ENCODE measurements at regions not wholly inside any gene's neighbourhood (a gene's known extent, or its start where the extent isn't known, plus 50 kb on each side); places are given as distances from the start of the nearest gene placed in this dataset.
"Not testable (repeated sequence)": the region's sequence is repeated elsewhere in the genome, so short reads cannot be mapped to it uniquely, and the experiment has no call there.

GRCh38 chr1:194445244-194445643, 1258.8 kb upstream of the B3GALT2 start:
- no peak overlapping the region for H3K4me3 ChIP-seq (ENCODE audit: low read depth, low read length)
- TF ChIP-seq, protein P1, sequence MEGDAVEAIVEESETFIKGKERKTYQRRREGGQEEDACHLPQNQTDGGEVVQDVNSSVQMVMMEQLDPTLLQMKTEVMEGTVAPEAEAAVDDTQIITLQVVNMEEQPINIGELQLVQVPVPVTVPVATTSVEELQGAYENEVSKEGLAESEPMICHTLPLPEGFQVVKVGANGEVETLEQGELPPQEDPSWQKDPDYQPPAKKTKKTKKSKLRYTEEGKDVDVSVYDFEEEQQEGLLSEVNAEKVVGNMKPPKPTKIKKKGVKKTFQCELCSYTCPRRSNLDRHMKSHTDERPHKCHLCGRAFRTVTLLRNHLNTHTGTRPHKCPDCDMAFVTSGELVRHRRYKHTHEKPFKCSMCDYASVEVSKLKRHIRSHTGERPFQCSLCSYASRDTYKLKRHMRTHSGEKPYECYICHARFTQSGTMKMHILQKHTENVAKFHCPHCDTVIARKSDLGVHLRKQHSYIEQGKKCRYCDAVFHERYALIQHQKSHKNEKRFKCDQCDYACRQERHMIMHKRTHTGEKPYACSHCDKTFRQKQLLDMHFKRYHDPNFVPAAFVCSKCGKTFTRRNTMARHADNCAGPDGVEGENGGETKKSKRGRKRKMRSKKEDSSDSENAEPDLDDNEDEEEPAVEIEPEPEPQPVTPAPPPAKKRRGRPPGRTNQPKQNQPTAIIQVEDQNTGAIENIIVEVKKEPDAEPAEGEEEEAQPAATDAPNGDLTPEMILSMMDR (conservative IDR thresholded peaks at IDR 0.05; ENCODE audit: low read depth, low read length), result no peak
- DNase-seq (ENCODE audit: low read depth), result no peak

DNA sequence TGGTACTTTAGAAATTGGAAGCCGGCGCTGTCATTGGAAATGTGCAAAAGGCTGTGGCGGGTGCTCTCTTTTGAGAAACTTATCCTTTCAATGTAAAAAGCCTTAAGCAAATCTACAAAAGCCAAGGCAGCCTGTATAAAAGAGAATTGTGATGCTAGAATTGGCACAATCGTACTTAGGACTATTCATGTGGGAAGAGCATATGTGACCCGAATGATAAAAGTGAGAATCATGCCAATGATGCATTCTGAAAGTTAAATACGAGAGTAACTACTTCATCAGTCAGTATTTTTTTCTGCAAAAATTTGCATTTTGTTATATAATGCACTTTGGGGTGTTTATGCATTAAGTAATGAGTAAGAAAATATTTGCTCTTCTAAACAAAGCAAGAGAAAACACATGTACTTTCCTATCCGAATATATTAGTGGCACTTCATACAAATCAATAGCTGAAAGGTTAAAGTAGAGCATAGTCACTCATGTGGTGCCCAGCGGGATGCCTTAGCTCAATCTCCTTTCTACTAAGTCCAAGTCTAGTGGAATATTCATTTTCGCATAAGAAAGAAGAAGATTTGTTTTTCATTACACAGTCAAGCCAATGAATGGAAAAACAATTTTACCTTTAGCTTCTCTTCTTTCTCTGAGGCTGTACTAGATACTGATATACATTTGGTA, 1256.6 kb upstream of the B3GALT2 start:
- no peak overlapping the region for H3K4me3 ChIP-seq (ENCODE audit: low read depth, low read length)
- TF ChIP-seq, protein P1 (conservative IDR thresholded peaks at IDR 0.05; ENCODE audit: low read depth, low read length), result no peak
- no peak for DNase-seq (ENCODE audit: low read depth)

GRCh38 chr1:194437135-194437534, 1250.7 kb upstream of the B3GALT2 start:
- H3K4me3 ChIP-seq (ENCODE audit: low read depth, low read length), result no peak overlapping the region
- no peak for DNase-seq (ENCODE audit: low read depth)
- TF ChIP-seq, protein P1 (conservative IDR thresholded peaks at IDR 0.05; ENCODE audit: low read depth, low read length), result no peak

GRCh38 chr1:194431121-194431520, 1244.7 kb upstream of the B3GALT2 start:
- no peak for DNase-seq (ENCODE audit: low read depth)
- TF ChIP-seq, protein P1 (conservative IDR thresholded peaks at IDR 0.05; ENCODE audit: low read depth, low read length), result no peak
- no peak overlapping the region for H3K4me3 ChIP-seq (ENCODE audit: low read depth, low read length)

GRCh38 chr1:194420706-194421105, 1234.3 kb upstream of the B3GALT2 start:
- no peak overlapping the region for H3K4me3 ChIP-seq (ENCODE audit: low read depth, low read length)
- TF ChIP-seq, protein P1 (conservative IDR thresholded peaks at IDR 0.05; ENCODE audit: low read depth, low read length), result no peak
- DNase-seq (ENCODE audit: low read depth), result no peak

GRCh38 chr1:194419721-194420120, 1233.3 kb upstream of the B3GALT2 start:
- TF ChIP-seq, protein P1 (conservative IDR thresholded peaks at IDR 0.05; ENCODE audit: low read depth, low read length), result no peak
- no peak for DNase-seq (ENCODE audit: low read depth)
- H3K4me3 ChIP-seq (ENCODE audit: low read depth, low read length), result no peak overlapping the region

DNA sequence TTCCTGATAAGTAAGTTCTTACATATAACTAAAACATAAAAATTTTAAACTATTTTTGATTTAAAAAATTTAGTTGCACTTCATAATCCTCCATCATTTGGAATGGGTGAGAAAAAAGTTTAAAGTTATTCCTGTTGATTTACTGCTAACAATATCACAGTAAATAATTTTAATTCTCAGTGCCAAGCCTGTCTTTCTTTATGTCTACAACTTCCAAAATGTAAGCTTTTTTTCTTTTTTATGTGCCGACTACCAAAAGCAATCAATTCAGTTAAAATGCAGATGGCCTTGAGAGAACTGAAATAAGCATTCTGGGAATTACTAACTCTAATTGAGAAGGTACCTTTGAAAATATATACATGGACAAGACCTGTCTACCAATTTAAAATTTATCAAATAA, 1224.3 kb upstream of the B3GALT2 start:
- TF ChIP-seq, protein P1 (conservative IDR thresholded peaks at IDR 0.05; ENCODE audit: low read depth, low read length), result no peak
- H3K4me3 ChIP-seq (ENCODE audit: low read depth, low read length), result no peak overlapping the region
- DNase-seq (ENCODE audit: low read depth), result no peak

DNA sequence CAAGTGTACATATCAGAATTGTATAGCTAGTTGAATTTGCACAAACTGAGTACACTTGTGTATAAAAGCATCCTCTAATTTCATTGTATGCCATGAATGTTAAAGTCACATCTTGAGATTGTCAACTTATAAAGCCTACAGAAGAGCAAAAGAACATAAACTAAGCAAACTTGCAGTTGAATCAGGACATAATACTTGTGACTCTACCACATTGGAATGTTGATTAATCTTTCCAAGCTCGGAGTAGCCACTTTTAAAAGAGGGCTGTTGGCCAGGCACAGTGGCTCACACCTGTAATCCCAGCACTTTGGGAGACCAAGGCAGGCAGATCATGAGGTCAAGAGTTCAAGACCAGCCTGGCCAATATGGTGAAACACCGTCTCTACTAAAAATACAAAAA, 1220.8 kb upstream of the B3GALT2 start:
- H3K4me3 ChIP-seq (ENCODE audit: low read depth, low read length); DNase-seq (ENCODE audit: low read depth): not testable (repeated sequence)

Data from epithelial cell of proximal tubule (primary cell).